Stimulated activated CD4-positive, alpha-beta T cell treated with anti-CD3 and anti-CD28 coated beads, Interleukin-1b, Interleukin-23, amount 100 ng/mL, for 48 hours (primary cell): ENCODE measurements at regions not wholly inside any gene's neighbourhood (a gene's known extent, or its start where the extent isn't known, plus 50 kb on each side); places are given as distances from the start of the nearest gene placed in this dataset.
"Not testable (repeated sequence)": the region's sequence is repeated elsewhere in the genome, so short reads cannot be mapped to it uniquely, and the experiment has no call there.

Experiments
- DNase-seq: peaks from one replicate; pipeline ENCODE4 v3.0.0-alpha.2; 2020

DNA sequence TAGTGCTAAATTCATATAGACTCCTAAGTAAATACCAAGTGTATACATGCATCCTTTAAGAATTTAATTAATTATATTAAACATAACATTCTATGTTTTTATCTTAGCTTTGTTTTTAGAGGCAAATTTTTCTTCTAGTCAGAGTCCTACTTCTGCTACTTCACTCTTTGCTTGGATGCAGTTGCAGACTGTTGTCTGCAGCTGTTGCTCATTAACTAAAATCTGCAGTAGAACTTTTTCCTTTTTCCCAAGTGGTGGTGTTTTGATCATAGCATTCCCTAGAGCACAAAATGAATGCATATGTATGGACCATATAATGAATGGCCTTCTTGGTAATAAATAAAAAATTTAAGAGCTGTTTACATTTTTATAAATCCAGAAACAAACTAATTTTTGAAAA, 198.3 kb downstream of the CASP12 start:
- DNase-seq = no peak

DNA sequence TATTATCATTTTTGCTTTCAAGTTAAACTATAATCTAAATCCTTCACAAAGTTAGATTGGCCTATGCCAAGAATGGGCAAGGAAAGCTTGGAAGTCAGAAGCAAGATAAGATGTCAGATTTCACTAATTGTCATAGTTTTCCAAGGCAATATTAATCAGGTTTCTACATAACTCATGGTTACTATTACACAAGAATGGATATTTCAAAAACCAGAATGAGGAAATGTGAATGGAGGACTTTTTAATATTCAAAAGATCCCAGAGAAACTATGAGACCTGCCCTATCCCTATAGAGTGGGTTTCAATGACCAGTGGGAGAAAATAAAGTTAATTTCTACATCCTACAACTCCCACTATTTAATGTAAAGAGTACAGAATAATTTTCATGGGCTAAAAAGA, 203.2 kb downstream of the CASP12 start:
- DNase-seq = no peak

DNA sequence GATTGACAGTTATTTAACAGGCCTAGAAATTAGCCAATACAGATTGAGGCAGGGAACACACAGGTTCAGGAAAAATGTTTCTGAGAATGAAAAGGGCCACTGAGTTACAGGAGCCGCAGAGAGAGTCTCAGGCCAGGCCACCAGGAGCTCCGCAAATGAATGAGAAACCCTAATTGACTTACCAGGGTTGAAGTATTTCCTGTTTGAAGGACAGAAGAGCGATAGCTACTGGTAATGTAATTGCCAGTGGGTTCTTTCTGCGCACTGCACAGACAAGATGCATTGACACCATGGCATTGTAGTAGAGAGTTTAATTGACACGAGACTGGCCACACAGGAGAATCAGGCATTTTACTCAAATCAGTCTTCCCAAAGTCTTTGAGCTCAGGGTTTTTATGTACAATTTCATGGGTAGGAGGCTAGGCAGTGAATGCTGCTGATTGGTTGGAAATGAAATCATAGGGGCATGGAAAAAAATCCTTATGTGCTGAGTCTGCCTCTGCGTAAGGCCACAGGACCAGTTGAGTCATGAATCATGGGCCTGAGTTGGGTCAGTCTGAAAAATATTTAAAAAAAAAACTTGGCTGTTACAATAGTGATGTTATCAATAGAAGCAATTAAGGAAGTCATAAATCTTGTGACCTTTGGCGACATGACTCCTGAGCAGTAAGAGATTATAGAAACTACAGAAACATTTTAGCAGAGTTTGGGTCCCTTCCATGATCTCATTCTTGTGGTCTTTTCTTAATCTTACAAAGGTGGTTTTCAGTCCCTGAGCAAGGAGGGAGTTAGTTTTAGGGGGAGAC, 203.8 kb downstream of the CASP12 start:
- no peak for DNase-seq

- DNase-seq = no peak
Measured at GRCh38 chr11:104692751-104693150, 205.5 kb downstream of the CASP12 start.

GRCh38 chr11:104691129-104691528, 207.1 kb downstream of the CASP12 start:
- no peak for DNase-seq

GRCh38 chr11:104690241-104690640, 208.0 kb downstream of the CASP12 start:
- DNase-seq = no peak

- no peak for DNase-seq
Measured at GRCh38 chr11:104688731-104689130, 209.5 kb downstream of the CASP12 start.

DNA sequence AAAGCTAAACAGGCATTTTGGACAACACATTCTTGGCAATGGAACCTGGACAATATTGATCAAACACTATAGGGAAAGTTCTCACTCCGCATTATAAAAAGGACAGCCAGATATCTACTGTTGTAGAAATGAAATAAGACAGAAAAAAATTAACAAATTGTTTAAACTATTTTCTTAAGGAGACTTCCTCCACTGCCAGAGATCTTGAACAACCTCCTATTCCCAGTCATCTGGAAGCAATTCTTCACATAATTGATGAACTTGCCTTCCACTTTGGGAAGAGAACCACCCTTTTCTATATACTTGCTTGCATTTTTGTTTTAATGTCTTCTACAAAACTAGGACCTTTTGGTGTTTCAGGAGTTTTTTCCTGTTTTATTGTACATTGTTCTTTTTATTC, 216.1 kb downstream of the CASP12 start:
- no peak for DNase-seq

GRCh38 chr11:104679258-104679657, 219.0 kb downstream of the CASP12 start:
- DNase-seq = no peak

DNA sequence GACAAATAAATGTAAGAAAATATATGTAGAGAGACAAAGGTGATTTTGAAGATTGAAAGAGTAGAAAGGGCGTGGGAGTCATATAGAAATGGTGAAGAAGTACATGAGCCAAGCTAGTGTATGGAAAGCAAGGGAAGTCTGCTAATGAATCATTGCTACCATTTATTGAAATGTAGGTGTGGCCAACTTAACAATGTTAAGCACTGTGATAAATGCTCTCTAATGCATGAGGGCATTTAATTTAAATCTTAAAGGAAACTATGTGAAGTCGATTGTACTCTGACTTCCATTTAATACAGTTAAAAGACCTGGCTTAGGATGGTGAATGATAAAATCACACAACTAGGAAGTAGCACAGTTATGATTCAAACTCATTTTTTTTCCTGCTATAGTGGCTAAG, 219.9 kb downstream of the CASP12 start:
- no peak for DNase-seq

DNA sequence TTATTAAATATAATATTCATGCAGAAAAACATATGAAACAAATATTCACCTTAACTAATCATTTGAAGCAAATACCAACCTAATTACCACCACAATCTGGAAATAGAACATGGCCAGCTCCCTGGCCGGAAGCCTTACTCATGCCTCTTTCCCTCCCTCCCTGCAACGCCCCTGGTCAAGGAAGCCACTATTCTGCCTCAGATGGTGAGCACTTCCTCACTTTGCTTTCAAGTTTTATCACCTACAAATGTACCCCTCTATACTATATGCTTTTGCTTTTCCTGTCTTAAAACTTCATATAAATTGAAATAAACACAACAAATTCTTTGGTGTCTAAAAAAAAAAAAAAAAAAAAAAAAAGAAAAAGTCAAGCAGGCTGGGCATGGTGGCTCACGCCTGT, 221.2 kb downstream of the CASP12 start:
- not testable (repeated sequence) for DNase-seq

GRCh38 chr11:104672897-104673296, 225.4 kb downstream of the CASP12 start:
- DNase-seq = no peak

DNA sequence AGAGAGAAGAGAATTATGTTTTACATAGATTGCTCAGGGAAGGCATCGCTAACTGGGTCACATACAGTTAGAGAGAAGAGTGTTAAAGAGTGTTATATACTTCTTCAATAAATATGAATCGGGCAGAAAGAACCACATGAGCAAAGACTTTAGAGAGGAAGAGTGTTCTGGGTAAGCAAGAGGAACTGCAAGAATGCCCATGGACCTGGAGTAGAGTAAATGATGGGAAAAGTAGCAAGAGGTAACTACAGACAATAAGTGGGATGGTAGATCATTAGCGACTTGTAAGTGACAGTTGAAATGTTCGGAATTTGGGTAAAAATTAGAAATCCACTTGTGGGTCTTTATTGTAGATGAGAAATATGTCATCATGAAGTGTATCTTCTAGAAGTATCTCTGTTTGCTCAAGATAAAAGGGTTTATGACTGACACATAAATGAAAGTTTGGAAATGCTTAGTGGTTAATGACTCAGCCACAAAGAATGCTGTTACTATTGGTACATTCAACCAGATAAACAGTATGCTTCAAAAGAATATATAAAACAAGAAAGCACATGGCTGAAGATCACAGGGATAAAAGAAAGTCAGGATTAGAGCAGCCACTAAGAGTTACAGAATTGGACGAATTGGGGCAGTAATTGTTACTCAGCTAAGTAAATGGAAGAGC, 229.3 kb downstream of the CASP12 start:
- DNase-seq = no peak

DNA sequence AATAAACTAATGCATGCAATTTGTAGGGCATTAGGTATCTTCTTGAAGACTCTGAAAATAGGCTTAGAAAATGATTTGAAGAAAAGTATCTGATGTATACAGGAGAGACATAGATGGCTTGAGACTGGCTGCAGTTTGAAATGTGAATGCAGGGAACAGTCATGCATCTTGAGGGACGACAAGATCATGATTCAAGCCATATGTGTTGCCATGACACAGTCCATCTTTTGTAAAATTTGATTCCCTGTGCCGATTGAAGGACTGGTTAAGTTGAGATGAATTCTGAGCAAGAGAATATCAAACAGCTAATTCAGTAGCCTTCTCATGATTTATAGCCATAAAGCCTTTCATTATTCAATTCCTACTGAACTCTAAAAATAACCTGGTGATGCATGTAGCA, 231.6 kb downstream of the CASP12 start:
- DNase-seq = no peak

GRCh38 chr11:104665641-104666040, 232.6 kb downstream of the CASP12 start:
- no peak for DNase-seq

GRCh38 chr11:104663190-104664140, 234.8 kb downstream of the CASP12 start:
- DNase-seq = no peak

GRCh38 chr11:104661901-104662300, 236.4 kb downstream of the CASP12 start:
- no peak for DNase-seq

GRCh38 chr11:104661471-104661870, 236.8 kb downstream of the CASP12 start:
- DNase-seq = no peak

GRCh38 chr11:104658177-104658576, 240.1 kb downstream of the CASP12 start:
- no peak for DNase-seq

DNA sequence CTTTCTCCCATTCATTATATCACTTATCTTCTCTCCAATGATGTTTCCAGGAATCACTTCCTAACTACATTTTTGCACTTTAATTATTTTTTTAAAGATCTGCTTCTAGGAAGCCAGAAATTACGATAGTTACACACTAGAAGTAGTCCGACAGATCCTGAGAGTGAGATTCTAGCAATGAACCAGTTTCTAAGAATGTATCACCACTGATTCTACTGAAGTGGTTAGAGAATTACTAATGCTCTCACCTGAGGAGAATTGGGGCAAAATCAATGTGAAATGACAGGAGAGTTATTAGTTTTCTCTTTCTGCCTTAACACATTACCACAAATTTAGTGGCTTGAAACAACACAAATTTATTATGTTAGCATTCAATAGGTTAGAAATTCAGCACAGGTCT, 241.2 kb downstream of the CASP12 start:
- no peak for DNase-seq

GRCh38 chr11:104655066-104655465, 243.2 kb downstream of the CASP12 start:
- no peak for DNase-seq

DNA sequence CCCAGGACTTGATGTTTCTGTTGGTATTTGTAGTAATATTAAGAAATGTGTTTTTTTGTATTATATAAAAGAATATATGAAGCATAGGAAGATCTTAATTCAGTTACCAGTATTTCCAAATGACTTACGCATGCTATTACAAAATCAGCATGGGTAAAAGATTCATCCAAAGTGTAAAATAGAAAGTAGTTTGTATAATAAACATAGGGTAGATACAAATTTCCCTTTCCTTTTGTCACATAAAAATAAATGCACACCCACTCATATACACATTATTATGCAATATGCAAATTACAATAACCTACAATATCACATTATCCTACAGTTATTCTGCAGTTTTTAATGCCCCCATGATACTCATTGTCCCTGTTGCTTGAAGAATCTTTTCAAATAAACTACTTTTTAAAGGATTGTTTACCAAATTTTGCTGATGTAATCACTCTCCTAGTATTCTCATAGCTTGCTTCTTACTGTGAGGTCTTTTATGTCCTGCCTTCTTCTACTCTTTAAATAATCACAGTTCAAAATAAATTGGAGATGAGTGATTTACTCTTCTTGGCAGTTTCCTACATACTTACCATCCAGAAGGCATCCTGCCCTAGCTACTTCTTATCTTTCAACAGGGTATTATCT, 244.0 kb downstream of the CASP12 start:
- no peak for DNase-seq

- no peak for DNase-seq
Measured at GRCh38 chr11:104653407-104653806, 244.9 kb downstream of the CASP12 start.
